Nephron progenitor cell (in vitro differentiated cells): ENCODE measurements at regions not wholly inside any gene's neighbourhood (a gene's known extent, or its start where the extent isn't known, plus 50 kb on each side); places are given as distances from the start of the nearest gene placed in this dataset.

Source experiments
- DNase-seq: peaks from one replicate; pipeline ENCODE4 v3.0.0; 2021
- H3K27ac Mint-ChIP-seq: 2 replicates; pipeline ENCODE4 v1.8.0; 2021; ENCODE audit warnings: mild to moderate bottlenecking, moderate library complexity, mixed read lengths
- H3K27me3 Mint-ChIP-seq: 2 replicates; pipeline ENCODE4 v1.8.0; 2021; ENCODE audit warnings: mild to moderate bottlenecking, low read depth, mixed read lengths; ENCODE audit not compliant: poor library complexity
- H3K36me3 Mint-ChIP-seq: 2 replicates; pipeline ENCODE4 v1.8.0; 2021; ENCODE audit warnings: low read depth, mixed read lengths
- H3K4me1 Mint-ChIP-seq: 2 replicates; pipeline ENCODE4 v1.8.0; 2021; ENCODE audit warnings: mixed read lengths
- H3K4me3 Mint-ChIP-seq: 2 replicates; pipeline ENCODE4 v1.8.0; 2021; ENCODE audit warnings: mild to moderate bottlenecking, moderate library complexity, mixed read lengths
- H3K9me3 Mint-ChIP-seq: 2 replicates; pipeline ENCODE4 v1.8.0; 2021; ENCODE audit warnings: mild to moderate bottlenecking, moderate library complexity, mixed read lengths
- CTCF ChIP-seq: fragments of 200-600 bp; sonication (generic); IDR thresholded peaks from 2 replicates; pipeline ENCODE4 v1.5.0; 2021; ENCODE audit warnings: antibody characterized with exemption

- TF ChIP-seq CTCF: no peak
- Mint-ChIP-seq H3K27me3 (peaks cover 13% of the 10 kb centered on the region), H3K4me3 (no peak overlapping the region), H3K27ac (peak overlapping the region; percentile 64), H3K36me3 (no peaks in the 10 kb centered on the region), H3K4me1 (peaks cover 5% of the 10 kb centered on the region), H3K9me3 (no peaks in the 10 kb centered on the region)
- no peak for DNase-seq
Observed at GRCh38 chr4:154004507-154005170, 215.8 kb upstream of the SFRP2 start.

GRCh38 chr4:154004016-154004415 lies 215.1 kb upstream of the SFRP2 start:
- Mint-ChIP-seq H3K4me1 (peaks cover 5% of the 10 kb centered on the region), H3K9me3 (no peaks in the 10 kb centered on the region), H3K27me3 (peaks cover 13% of the 10 kb centered on the region), H3K4me3 (no peak overlapping the region), H3K27ac (no peak overlapping the region), H3K36me3 (no peaks in the 10 kb centered on the region)
- no peak for TF ChIP-seq CTCF
- no peak for DNase-seq

GRCh38 chr4:154003378-154003777 lies 214.5 kb upstream of the SFRP2 start:
- Mint-ChIP-seq H3K27me3 (peaks cover 13% of the 10 kb centered on the region), H3K36me3 (no peaks in the 10 kb centered on the region), H3K4me3 (no peak overlapping the region), H3K9me3 (no peaks in the 10 kb centered on the region), H3K27ac (no peak overlapping the region), H3K4me1 (peaks cover 5% of the 10 kb centered on the region)
- no peak for DNase-seq
- TF ChIP-seq CTCF: no peak

- Mint-ChIP-seq H3K36me3 (no peaks in the 10 kb centered on the region), H3K4me3 (no peak overlapping the region), H3K4me1 (peaks cover 5% of the 10 kb centered on the region), H3K27me3 (peaks cover 7% of the 10 kb centered on the region), H3K27ac (no peak overlapping the region), H3K9me3 (peaks cover 8% of the 10 kb centered on the region)
- TF ChIP-seq CTCF: no peak
- no peak for DNase-seq
Observed at GRCh38 chr4:154001193-154001592, 212.3 kb upstream of the SFRP2 start.

- Mint-ChIP-seq H3K36me3 (no peaks in the 10 kb centered on the region), H3K27me3 (peaks cover 3% of the 10 kb centered on the region), H3K4me1 (no peaks in the 10 kb centered on the region), H3K9me3 (peaks cover 23% of the 10 kb centered on the region), H3K4me3 (no peak overlapping the region), H3K27ac (no peak overlapping the region)
- no peak for TF ChIP-seq CTCF
- DNase-seq: no peak
Observed at GRCh38 chr4:153997516-153997915, 208.6 kb upstream of the SFRP2 start.

- Mint-ChIP-seq H3K27ac (no peak overlapping the region), H3K36me3 (peaks cover 5% of the 10 kb centered on the region), H3K4me1 (peaks cover 17% of the 10 kb centered on the region), H3K9me3 (peaks cover 11% of the 10 kb centered on the region), H3K4me3 (no peak overlapping the region), H3K27me3 (peaks cover 10% of the 10 kb centered on the region)
- no peak for TF ChIP-seq CTCF
- DNase-seq: no peak
Observed at GRCh38 chr4:153989505-153989904, 200.6 kb upstream of the SFRP2 start.
